A673 (cell line): ENCODE measurements at regions not wholly inside any gene's neighbourhood (a gene's known extent, or its start where the extent isn't known, plus 50 kb on each side); places are given as distances from the start of the nearest gene placed in this dataset.

Source experiments
- BruUV-seq: library from RNA; stranded (reverse); fragments of 400-500 nt; replicated peaks from 2 replicates; lab custom pipeline; 2021; lab: Mats Ljungman, UMichigan
- CTCF ChIA-PET: fragments of 300-600 bp; sonication (Branson Sonifier 250); formaldehyde crosslinking; loops from one replicate; lab custom pipeline; 2022; ENCODE audit warnings: antibody characterized with exemption; lab: Charles Lee
- POLR2A ChIA-PET: fragments of 300-600 bp; sonication (Branson Sonifier 250); formaldehyde crosslinking; loops from one replicate; lab custom pipeline; 2022; ENCODE audit warnings: antibody characterized with exemption; ENCODE audit not compliant: low non-redundant PET; lab: Charles Lee
- DNase-seq: peaks from one replicate; pipeline ENCODE4 v3.0.0-alpha.2; 2015; ENCODE audit warnings: low spot score
- H3K27ac ChIP-seq: fragments of 200-600 bp; sonication (generic); 2 replicates; pipeline ENCODE4 v1.5.1; 2016; ENCODE audit warnings: mixed run types, low read depth, mild to moderate bottlenecking, mixed read lengths, antibody characterized with exemption, low read length; ENCODE audit not compliant: poor library complexity, severe bottlenecking
- H3K27me3 ChIP-seq: fragments of 200-600 bp; sonication (generic); replicated peaks from 2 replicates; pipeline ENCODE4 v1.6.1; 2017; ENCODE audit warnings: mixed run types, low read depth, mild to moderate bottlenecking, mixed read lengths, antibody characterized with exemption, low read length; ENCODE audit not compliant: insufficient read depth, poor library complexity
- H3K36me3 ChIP-seq: fragments of 200-600 bp; sonication (generic); 2 replicates; pipeline ENCODE4 v1.6.1; 2016; ENCODE audit warnings: mixed run types, mild to moderate bottlenecking, mixed read lengths, antibody characterized with exemption, low read length; ENCODE audit not compliant: insufficient read depth, poor library complexity, severe bottlenecking
- H3K4me1 ChIP-seq: fragments of 200-600 bp; sonication (generic); 2 replicates; pipeline ENCODE4 v1.6.1; 2017; ENCODE audit warnings: mixed run types, mild to moderate bottlenecking, mixed read lengths, antibody characterized with exemption, low read length; ENCODE audit not compliant: insufficient read depth, poor library complexity, severe bottlenecking
- H3K4me3 ChIP-seq: fragments of 200-600 bp; sonication (generic); 2 replicates; pipeline ENCODE4 v1.5.1; 2016; ENCODE audit warnings: low read depth, mixed run types, mild to moderate bottlenecking, mixed read lengths, low read length; ENCODE audit not compliant: poor library complexity, severe bottlenecking
- H3K9me3 ChIP-seq: fragments of 200-600 bp; sonication (generic); 2 replicates; pipeline ENCODE4 v1.6.1; 2016; ENCODE audit warnings: mixed run types, low read depth, mild to moderate bottlenecking, mixed read lengths, antibody characterized with exemption, low read length; ENCODE audit not compliant: poor library complexity, severe bottlenecking
- EZH2 ChIP-seq: fragments of 200-600 bp; sonication (generic); IDR thresholded peaks from 2 replicates; pipeline ENCODE4 v1.6.1; 2017; ENCODE audit warnings: borderline replicate concordance, low read depth, mild to moderate bottlenecking, mixed read lengths, antibody characterized with exemption, low read length; ENCODE audit not compliant: poor library complexity, severe bottlenecking
- intact Hi-C: fragments of 100-400 bp; cut with micrococcal nuclease; formaldehyde crosslinking; loops from one replicate; pipeline ENCODE4 v1.10.0; 2022; ENCODE audit not compliant: unreplicated experiment
- TF ChIP-seq, protein P1 (sequence below): fragments of 300-800, 200-600 bp; sonication (generic); conservative IDR thresholded peaks from 2 replicates; pipeline ENCODE4 v1.5.1; 2017; ENCODE audit warnings: low read depth, mild to moderate bottlenecking, antibody characterized with exemption, low read length, moderate library complexity, mixed read lengths

DNA sequence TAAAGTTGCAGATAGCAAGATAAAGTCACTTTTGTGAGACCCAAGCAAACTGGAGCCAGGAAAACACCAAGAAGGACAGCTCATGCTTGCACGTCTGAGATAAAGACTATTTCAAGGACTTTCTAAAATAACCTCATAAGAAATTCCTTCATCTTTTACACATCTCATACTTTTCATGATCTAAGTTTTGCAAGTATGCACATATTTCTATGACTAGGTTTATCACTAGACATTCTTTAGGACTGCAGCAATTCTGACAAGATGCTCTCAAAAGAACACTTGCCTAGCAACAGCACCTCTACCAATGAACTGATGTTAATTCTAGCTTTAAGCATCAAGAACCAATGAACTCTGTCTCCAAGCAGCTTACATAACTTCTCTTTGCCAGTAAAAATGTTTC, 457.6 kb downstream of the SEMA3D start:
- Histone ChIP-seq H3K36me3 (no peaks in the 10 kb centered on the region), H3K9me3 (no peaks in the 10 kb centered on the region), H3K27ac (no peak overlapping the region), H3K4me3 (no peak overlapping the region), H3K4me1 (no peaks in the 10 kb centered on the region), H3K27me3 (no peaks in the 10 kb centered on the region)
- POLR2A ChIA-PET: no interaction called here
- no peak for DNase-seq
- BruUV-seq: no TSS peak
- intact Hi-C loops: no loop called here
- TF ChIP-seq EZH2: no peak
- TF ChIP-seq, protein P1, sequence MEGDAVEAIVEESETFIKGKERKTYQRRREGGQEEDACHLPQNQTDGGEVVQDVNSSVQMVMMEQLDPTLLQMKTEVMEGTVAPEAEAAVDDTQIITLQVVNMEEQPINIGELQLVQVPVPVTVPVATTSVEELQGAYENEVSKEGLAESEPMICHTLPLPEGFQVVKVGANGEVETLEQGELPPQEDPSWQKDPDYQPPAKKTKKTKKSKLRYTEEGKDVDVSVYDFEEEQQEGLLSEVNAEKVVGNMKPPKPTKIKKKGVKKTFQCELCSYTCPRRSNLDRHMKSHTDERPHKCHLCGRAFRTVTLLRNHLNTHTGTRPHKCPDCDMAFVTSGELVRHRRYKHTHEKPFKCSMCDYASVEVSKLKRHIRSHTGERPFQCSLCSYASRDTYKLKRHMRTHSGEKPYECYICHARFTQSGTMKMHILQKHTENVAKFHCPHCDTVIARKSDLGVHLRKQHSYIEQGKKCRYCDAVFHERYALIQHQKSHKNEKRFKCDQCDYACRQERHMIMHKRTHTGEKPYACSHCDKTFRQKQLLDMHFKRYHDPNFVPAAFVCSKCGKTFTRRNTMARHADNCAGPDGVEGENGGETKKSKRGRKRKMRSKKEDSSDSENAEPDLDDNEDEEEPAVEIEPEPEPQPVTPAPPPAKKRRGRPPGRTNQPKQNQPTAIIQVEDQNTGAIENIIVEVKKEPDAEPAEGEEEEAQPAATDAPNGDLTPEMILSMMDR: no peak
- CTCF ChIA-PET: no interaction called here

DNA sequence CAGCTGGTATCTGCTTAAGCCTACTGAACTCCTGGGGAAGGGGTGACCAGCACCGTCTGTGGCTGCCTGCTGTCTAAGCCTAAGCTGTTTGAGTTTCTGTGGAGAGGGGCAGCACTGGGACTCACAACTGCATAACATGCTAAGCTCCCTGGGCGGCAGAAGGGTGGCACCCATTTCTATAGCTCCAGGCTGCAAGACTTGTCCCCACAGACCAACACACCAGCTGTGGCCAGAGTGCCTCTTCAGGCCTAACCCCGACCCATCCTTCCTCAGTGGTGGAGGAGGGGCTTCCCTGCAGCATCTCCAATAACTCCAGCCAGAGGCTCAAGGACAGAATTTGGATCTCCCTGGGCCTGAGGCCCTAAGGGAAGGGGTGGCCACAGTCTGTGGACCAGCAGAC, 464.1 kb downstream of the SEMA3D start:
- Histone ChIP-seq H3K9me3 (no peaks in the 10 kb centered on the region), H3K36me3 (no peaks in the 10 kb centered on the region), H3K27me3 (no peaks in the 10 kb centered on the region), H3K4me1 (no peaks in the 10 kb centered on the region), H3K27ac (no peak overlapping the region), H3K4me3 (no peak overlapping the region)
- DNase-seq: no peak
- intact Hi-C loops: no loop called here
- no TSS peak for BruUV-seq
- TF ChIP-seq EZH2: no peak
- TF ChIP-seq, protein P1: no peak
- POLR2A ChIA-PET: no interaction called here
- CTCF ChIA-PET: no interaction called here

DNA sequence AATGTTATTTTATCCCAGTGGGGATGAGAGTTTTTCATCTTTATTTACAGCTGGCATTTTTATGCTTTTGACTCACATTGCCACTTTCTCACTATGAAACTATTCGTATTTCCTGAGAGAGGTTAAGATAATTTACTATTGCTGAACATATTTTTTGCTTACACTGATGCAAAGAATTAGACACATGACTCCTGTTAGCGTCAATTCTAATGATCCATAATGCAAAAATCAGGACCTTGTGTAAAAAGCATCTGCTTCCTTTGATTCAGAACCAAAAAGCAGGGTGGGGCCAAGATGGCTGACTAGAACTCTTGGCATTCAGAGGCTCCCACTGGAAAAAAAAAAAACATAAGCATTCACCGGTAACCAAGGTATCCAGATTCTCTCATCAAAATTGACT, 464.8 kb downstream of the SEMA3D start:
- Histone ChIP-seq H3K4me1 (no peaks in the 10 kb centered on the region), H3K27ac (no peak overlapping the region), H3K4me3 (no peak overlapping the region), H3K27me3 (no peaks in the 10 kb centered on the region), H3K9me3 (no peaks in the 10 kb centered on the region), H3K36me3 (no peaks in the 10 kb centered on the region)
- intact Hi-C loops: no loop called here
- DNase-seq: no peak
- TF ChIP-seq EZH2: no peak
- TF ChIP-seq, protein P1: no peak
- CTCF ChIA-PET: no interaction called here
- no TSS peak for BruUV-seq
- POLR2A ChIA-PET: no interaction called here
